Hematopoietic multipotent progenitor cell treated with erythropoietin and hydrocortisone succinate and interleukin-3 and kit ligand, for 6 days (in vitro differentiated cells): ENCODE measurements at regions not wholly inside any gene's neighbourhood (a gene's known extent, or its start where the extent isn't known, plus 50 kb on each side); places are given as distances from the start of the nearest gene placed in this dataset.

Experiments
- DNase-seq: peaks from one replicate; pipeline ENCODE4 v3.0.0-alpha.2; 2015

DNA sequence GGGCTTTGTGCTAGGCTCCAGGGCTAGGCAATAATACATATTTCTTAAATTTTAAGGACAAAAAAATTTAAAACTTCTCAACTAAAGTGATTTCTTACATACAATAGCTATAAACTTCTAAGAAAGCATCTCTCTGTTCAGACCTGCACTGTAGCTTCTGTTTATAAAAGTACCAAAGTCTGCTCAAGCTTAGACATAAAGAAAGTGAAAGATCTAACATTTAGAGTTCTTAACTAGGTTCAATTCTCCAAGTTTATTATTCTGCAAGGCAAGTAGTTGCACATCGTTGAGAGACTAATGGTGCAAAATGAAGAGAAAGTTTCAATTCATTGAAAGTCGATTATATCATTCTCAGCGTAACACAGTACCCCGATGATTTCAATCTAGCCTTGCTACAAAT is 857.4 kb upstream of the HTR2C start:
- DNase-seq: no peak

DNA sequence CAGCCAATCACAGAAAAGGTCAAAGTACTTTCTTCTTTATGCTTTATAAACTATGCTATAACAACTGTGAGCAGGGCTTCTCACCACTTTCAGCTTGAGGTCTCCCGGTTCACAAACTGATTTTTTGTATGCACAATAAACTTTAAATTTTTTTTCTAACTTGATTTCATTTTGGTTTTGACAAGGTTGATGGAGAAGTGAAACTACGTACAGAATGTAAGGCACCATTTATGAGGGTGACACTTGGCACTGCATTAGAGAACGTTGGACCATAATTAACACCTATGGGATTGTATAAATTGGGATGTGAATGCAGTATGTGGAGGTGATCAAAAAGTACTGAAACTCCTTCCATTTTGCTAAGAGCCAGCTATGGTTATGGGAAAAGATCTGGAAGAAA is 857.9 kb upstream of the HTR2C start:
- no peak for DNase-seq

DNA sequence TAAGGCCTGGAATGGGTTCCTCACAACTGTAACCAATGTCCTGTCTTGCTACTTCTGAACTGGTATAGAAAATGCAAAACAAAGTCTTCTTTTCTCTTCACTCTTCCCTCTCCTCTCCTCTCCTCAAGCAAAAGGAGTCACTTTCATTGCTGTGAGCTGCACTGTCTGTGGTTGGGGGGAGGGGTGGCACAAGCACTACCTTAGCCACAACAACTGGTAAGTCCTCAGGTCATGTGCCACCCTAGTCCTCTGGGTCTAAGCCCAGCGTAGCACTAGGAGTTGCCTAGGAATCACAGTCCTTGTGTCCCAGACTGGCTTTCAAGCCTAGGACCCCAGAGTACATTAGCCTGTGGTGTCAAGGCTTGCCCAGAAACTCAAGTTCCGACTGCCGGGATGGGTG is 859.3 kb upstream of the AMOT start:
- no peak for DNase-seq

DNA sequence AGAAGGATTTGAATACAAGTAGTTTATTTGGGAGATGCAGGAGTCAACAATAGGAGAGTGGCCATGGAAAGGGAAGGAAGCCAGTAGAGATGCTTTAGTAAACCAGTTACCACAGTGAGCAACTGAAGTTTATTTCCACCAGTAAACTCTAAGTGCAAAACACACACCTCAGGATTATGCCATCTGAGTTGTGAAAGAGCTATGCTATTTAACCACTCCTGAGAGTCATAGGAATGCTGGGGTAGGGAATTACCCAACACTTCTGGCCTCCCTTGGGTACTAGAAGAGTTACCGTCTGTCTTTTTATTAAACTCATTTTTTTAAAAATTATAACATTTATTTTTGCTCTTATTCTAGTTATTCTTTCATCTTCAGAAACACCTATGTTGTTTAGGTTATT is 834.6 kb upstream of the AMOT start:
- no peak for DNase-seq

DNA sequence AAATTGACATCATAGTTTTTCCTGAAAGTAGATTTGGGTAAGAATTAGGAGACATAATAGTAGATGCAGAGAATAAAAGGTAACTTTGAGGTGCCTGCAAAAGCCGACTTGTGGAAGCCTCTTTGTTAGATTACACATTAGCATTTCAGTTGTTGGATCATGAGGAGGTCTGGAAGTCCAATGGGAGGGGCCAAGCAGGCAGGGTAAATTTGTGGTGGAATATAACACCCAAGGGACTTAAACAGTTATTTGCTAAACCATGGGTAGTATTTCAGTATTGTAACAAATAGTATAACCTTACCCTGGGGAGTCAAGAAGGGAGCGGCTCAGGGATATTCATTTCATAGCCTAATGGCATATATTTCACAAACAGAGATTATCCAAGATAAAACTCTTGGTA is 810.7 kb upstream of the AMOT start:
- DNase-seq: no peak

DNA sequence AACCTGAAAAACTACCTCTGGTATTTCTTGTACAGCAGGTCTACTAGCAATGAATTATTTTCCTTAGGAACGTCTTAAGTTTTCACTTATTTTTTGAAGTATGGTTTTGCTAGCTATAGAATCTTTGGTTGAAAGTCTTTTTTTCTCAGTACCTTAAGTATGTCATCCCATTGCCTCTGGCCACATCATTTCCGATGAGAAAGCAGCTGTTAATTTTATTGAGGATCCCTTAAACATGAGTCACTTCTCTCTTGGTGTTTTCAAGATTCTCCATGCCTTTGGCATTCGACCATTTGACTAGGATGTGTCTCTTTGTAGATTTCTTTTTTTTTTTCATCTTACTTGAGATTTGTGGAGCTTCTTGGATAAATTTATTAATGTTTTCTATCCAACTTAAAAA is 803.8 kb upstream of the AMOT start:
- DNase-seq: no peak

DNA sequence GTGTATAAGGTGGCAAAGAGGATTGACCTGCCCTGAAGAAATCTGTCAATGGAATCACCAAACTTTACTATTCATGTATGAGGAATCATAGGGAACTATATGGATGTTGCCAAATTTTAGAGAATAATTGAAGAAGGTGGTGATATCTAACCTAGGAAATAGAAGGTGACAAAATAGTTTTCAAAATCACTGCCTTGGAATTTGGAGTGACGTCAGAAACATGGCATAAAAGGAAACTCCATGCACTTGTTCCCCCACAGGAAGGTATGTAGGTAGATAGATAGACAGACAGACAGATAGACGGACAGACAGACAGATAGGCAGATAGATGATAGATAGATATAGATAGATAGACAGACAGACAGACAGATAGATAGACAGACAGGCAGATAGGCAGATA is 793.9 kb upstream of the AMOT start:
- no peak for DNase-seq

DNA sequence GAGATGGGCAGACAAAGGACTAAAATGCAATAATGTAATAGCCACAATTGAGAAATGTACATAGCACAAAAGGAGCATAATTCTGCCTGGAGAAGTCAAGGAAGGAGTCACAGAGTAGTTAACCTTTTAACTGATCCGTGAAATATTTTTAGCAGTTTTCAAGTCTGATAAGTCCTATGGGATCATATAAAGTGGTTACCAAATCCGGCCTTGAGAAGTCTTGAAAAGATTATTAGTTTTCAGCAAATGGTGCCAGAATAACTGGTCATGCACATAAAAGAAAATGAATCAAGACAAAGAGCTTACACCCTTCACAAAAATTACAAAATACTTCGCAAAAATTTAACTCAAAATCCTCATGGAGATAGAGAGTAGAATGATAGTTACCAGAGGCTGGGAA is 788.7 kb upstream of the AMOT start:
- DNase-seq: no peak

DNA sequence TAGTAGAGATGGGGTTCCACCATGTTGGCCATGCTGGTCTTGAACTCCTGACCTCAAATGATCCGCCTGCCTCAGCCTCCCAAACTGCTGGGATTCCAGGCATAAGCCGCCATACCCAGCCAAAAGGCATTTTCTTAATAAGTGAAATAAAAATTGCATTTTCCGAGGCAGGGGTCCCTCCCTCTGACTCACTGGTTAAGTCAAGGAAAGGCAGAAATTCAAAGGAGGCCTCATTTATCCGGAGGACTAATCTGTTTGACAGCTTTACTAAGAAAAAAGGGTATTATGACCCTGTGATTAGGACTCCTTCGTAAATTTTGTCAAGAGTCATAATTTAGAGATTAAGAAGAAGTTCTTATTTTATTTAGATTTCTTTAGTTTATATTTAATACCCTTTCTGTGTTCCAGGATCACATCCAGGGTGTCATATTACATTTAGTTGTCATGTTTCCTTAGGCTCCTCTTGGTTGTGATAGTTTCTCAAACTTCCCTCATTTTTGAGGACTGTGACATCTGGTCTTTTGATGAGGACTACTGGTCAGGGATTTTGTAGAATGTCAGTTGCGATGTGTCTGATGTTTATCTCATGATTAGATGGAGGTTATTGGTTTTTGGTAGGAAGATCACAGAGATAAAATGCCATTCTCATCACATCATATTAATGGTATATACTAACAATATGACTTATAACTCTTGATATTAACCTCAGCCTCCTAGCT is 753.7 kb upstream of the AMOT start:
- no peak for DNase-seq

DNA sequence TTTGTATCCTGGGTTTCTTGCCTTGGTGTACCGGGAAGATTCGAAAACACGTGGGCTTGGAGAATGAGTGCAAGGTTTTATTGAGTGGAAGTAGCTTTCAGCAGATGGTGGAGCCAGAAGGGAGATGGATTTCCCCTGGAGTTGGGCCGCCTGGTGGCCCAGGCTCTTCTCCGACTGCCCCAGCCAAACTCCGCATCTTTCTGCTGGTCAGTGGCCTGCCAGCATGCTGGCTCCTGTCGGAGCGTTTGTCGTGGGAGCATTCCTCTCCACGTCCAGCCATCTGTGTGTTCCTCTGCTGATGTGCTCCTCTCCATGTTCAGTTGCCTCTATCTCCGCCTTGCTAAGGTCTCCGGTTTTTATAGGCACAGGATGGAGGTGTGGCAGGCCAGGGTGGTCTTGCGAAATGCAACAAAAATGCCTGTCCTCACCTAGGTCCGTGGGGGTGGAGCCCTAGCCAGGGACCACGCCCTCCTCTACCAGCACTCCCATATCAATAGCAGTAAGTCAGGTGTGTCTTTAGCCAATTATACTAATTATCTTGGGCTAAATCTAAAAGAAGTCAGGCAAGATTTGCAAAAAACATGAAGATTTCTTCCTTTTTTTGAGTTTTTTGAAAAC is 745.8 kb upstream of the AMOT start:
- no peak for DNase-seq

DNA sequence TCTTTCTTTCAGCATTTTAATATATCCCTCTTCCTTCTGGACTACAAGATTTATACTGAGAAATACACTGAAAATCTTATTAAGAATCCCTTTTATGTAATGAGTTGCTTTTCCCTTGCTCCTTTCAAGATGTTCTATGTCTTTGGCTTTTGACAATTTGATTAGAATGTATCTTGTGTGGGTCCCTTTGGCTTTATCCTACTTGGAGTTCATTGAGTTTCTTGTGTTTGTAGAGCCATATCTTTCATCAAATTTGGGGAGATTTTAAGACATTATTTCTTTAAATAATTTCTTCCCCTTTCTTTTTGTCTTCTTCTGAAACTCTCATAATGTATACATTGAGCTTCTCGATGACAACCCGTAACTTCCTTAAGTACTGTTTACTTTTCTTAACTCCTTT is 739.9 kb upstream of the AMOT start:
- no peak for DNase-seq

DNA sequence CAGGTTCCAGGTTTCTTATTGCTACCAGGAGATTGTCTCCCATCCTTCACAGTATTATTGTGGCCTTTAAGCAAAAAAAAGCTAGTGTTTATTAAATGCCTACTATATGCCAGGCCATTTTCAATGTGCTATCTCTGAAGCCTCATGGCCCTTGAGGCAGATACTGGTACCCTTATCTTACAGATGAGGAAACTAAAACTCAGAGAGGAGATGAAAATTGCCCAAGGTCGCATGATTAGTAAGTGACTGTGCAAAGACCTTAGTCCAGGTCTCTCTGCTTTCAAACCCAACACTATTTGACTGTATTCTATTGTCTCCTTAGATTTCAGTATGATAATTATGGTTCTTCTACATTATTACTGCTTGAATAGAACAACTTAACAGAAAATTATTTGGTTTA is 717.9 kb upstream of the AMOT start:
- DNase-seq: no peak

DNA sequence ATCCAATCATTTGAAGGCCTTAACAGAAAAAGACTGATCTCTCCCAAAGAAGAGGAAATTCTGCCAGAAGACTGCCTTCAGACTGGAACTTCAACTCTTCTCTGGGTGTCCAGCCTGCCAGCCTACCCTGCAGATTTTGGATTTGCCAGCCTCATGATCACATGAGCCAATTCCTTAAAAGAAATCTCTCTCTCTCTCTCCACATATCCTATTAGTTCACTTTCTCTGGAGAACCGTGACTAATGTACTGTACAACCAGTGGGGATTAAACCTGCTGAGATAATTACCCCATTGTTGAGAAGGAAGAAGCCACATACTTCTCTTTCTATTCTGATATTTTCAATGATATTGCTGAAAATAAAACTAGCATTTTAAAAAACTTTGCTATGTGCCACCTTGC is 711.3 kb upstream of the AMOT start:
- no peak for DNase-seq

DNA sequence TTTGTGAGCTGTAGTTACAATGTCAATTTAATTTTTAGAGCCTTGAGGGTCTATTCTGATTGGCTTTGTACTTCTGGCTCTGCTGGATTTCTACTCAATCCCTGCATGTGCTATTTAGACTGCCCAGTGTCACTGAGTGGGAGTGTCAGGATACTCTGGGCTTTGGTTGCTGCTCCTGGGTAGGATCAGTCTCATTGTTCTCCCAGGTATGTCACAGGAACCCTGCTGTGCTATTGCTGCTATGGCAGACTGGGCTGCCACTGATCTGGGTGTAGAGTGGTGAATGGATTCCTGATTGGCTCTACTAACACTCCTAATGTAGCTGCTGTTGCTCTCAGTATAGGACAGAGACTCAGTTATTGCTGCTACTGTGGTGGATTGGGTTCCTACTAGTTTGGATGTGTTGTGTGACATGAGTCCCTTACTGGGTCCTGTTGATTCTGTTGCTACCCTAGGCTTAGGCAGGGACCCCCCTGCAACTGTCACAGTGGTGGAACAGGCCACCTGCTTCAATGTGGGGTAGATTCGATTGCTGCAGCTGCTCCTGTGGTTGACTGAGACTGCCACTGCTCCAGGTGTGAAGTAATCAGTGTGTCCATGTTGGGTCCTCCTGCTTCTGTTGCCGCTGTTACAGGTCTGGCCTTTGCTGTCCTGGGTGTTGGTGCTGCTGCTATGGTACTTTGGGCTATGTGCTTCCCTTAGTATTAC is 707.8 kb upstream of the AMOT start:
- no peak for DNase-seq

DNA sequence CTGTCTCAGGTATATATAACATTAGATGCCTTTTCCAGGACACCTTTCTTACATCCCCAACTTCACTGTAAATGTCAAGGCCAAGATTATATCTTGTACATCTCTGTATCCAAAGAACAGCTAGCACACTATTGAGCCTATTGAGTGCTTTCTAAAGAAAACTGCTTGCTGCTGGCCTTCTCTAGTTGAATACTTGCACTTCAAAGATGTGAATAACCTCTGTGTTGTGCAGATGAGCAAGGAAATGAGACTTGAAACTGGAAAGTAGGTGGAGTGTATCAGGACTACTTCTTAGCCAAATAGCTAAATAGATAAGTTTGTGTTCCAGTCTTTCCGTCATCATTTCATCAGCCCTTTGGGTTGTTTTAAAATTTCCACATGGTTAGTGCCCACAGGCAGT is 704.4 kb upstream of the AMOT start:
- DNase-seq: no peak

DNA sequence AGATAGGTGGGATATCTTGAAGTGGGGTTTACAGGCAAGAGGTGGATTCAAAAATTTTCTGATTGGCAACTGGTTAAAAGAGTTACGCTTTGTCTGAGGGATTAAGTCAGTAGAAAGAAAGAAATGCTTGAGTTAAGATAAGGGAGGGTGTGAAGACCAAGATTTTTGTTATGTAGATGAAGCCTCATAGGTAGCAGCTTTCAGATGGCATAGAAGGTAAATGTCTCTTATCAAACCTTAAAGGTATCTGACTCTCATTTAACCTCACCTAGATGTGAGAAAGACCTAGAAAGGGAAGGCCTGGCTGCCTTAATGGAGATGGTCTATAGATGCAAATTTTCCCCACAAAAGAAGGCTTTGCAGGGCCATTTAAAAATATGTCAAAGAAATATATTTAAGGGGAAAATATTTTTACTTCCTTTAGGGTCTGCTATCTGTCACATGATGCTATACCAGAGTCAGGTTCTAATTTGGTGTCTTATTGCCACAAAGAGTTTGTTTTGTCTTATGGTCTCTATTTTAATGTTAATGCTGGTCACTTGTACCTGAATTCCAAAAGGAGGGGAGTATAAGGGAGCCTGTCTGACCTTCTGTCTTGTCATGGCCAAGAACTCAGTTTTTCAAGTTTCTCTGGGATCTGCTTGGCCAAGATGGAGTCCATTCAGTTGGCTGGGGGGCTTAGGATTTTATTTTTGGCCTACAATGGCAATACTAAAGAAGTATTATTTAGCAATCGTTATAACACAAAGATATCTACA is 699.1 kb upstream of the AMOT start:
- DNase-seq: no peak

DNA sequence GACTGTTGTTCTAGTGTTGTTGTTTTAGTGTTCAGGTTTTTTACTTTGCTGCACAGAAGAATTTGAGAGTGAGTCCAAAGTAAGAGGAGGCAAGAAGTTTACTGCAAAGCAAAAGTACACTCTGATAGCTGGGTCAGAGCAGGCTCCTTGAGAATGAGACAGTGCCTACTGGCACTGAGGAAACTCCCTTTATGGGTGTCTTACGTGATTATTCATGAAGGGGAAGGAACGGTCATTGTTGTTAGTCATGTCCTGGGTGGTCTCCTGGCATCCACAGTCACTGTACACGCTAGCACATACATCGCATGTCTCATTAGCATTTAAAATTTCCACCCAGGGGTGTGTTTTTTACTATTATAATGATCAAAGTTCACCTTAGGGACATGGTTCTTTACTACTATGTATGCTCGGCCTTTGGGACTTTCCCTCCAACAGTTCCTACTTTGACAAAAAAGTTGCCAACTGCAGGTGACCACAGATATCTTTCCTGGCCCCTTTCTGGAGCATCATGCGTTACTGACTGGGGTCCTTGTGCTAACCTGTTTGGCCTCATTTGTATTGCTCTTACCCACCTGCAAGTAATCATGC is 688.9 kb upstream of the AMOT start:
- no peak for DNase-seq

DNA sequence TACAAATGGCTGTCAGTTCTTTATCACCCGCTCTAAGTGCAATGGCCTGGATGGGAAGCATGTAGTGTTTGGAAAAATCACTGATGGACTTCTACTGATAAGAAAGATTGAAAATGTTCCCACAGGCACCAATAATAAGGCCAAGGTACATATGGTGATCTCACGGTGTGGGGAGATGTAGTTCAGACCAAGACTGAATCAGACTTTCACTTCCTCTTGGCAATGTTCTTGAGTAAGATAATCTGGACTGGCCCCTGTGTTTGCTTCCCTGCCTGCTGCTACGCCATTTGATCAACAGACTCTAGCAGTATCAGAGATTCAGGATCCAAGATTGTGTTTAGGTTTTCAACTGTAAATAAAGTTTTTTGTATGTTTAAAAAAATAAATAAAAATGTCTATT is 682.2 kb upstream of the AMOT start:
- DNase-seq: no peak

DNA sequence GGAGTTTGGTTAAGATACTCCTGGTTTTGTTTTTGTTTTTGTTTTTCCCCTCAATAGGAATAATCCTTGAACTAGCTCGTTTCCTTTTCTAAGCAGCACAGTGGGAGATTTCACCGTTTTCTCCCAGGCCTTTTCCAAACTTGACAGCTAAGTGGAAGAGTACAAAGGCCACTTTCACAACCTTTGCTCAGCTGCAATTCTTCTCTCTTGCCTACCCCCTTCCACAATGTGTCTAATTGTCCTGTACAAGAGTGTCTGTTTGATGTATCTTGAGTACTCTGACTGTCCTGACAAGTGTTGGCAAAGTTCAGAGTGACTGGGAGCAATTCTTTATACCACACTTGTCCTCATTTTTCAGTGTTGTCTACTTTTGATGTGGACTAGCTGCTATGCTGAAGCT is 674.3 kb upstream of the AMOT start:
- DNase-seq: no peak

DNA sequence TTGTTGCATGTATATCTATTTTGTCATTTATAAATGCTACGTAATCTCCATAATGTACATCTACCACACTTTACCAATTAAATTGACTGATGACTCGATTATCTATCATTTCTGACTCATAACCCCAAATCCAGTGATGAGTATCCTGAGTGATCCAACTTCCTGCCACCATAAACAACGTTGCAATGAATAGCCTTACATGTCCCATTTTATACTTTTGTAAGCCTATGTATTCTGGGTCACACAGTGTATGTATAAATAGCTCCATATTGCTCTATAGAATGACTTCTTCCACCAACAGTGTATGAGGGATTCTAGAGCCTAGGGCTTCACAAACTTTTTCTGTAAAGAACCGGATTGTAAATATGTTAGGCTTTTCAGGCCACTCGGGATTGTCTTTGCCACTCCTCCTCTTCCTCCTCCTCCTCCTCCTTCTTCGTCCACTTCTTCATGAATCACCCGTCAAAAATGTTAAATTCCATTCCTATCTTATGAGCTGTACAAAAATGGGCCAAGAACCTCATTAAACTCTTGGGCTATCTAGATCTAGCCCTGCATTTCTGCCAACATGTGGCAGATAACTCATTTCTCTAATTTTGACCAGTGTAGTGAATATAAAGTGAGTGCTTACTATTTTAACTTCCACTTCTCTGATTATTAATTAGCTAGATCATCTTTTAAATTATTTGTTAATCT is 672.2 kb upstream of the AMOT start:
- no peak for DNase-seq

DNA sequence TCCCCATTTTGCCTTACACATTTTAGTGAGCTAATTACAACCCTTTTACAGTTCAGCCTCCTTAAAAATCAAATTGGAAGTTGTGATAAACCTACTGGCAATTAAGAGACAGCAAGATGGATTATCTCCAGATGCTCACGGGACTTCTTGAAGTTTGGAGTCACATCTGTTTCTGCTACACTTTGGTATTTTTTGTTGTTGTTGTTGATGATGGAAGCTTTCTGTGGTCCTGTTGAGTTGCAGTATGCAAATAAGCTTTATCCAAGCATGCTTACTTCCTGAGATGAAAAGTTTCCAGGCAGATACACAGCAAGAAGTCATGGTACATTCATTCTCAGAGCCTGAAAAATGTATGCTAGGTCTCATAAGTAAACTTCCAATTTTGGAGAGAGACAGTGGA is 670.0 kb upstream of the AMOT start:
- no peak for DNase-seq

DNA sequence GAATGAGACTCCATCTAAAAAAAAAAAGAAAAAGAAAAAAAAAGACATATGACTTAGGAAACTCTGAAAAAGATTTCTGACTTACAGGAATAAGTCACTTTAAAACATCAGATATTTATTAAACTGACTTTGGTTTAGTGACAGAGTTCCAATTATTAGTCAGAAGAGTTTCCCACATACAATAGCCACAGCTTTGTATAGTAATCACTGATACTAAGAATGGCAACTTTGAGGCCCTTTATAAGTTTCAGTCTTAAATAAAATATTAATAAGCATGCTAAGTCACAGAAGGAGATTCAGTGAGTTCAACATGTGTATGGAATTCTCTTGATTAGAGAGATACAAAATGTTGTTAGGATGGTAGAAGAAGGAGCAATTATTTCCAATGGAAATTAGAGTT is 652.3 kb upstream of the AMOT start:
- no peak for DNase-seq

DNA sequence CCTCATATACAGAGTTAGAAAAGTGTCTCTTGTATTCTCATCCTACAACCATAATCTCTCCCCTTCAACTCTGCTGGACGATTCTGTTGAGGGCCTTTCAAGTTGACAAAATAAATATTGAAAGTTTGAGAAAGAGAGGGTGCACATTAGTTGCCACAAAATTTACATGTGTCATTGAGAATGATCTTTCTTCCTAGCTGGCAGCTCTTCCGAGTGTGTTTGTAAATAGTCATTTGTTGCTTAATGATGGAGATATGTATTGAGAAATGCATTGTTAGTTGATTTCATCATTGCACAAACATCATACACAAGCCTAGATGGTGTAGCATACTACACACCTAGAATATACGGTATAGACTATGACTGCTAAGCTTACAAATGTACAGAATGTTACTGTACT is 632.8 kb upstream of the AMOT start:
- no peak for DNase-seq
